ENCODE measurements at regions not wholly inside any gene's neighbourhood (a gene's known extent, or its start where the extent isn't known, plus 50 kb on each side); places are given as distances from the start of the nearest gene placed in this dataset.
A peak's percentile ranks its signal among the peaks of the same experiment; 100 is the strongest.

- Histone ChIP-seq H3K36me3 (replicated peaks in 1 of 2; ENCODE audit: control insufficient read depth in 1 of 2, insufficient read depth in 2 of 2, low read length in 2 of 2) (no peaks in the 10 kb centered on the region), H2AFZ (ENCODE audit: low read length) (no peak overlapping the region), H3K27me3 (ENCODE audit: control insufficient read depth in 1 of 2, insufficient read depth in 2 of 2, low read length in 2 of 2) (no peaks in the 10 kb centered on the region), H3K9ac (ENCODE audit: insufficient read depth, low read depth, low read length) (peak overlapping the region; percentile 80), H3K9me3 (ENCODE audit: low read length) (no peaks in the 10 kb centered on the region), H3K4me1 (ENCODE audit: insufficient read depth, low read length) (peaks cover 46% of the 10 kb centered on the region), H3K4me2 (ENCODE audit: low read depth, low read length) (peak overlapping the region; percentile 89), H3K79me2 (ENCODE audit: insufficient read depth, low read length) (peaks cover 6% of the 10 kb centered on the region), H4K20me1 (ENCODE audit: insufficient read depth, low read length) (no peaks in the 10 kb centered on the region), H3K27ac (ENCODE audit: extremely low read length, insufficient read depth, low read length) (peak overlapping the region; percentile 95), H3K4me3 (replicated peaks in 1 of 3; ENCODE audit: insufficient read depth in 1 of 3, low read depth in 2 of 3, low read length in 3 of 3) (peak overlapping the region; percentile 55 to 74 (median 64); a peak in 5 of 6 replicates)
- intact Hi-C loops (cut with micrococcal nuclease; ENCODE audit: unreplicated experiment) (loop anchor here (2.0 kb wide), 1 partner anchor 67 kb away; no protein-coding TSS in a partner anchor), in situ Hi-C loops (cut with HindIII; ENCODE audit: extremely low pct_ligation_motif_present, low pct_unique_long_range_greater_than_20kb) (no loop called here)
- DNase-seq (ENCODE audit: low spot score) (peak; percentile 47), FAIRE-seq (no peak), ATAC-seq (peak; percentile 39)
- ChIA-PET CTCF (ENCODE audit: low intra/inter-chr PET ratio, low total read pairs) (no interaction called here), POLR2A (interaction anchor here (1.0 to 3.9 kb wide), 15 partner anchors 10 to 293 kb away, joined by 3 to 41 read pairs (median 5); partner anchors contain the start of gene BCOR)
- no CpG with 5 or more reads among the region's 74 CpGs for WGBS (ENCODE audit: low lambda C conversion rate)
- BruUV-seq (replicated peaks): no TSS peak
- TF ChIP-seq DDIT3 (CRISPR knock-in tag; IDR thresholded peaks at IDR 0.05): no peak
- TF ChIP-seq, protein P1, sequence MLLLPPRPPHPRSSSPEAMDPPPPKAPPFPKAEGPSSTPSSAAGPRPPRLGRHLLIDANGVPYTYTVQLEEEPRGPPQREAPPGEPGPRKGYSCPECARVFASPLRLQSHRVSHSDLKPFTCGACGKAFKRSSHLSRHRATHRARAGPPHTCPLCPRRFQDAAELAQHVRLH (CRISPR knock-in tag; IDR thresholded peaks at IDR 0.05; ENCODE audit: borderline replicate concordance, low read depth): peak; percentile 58; the same call in 1 of the 2 replicates
- TF ChIP-seq ZNF749 (CRISPR knock-in tag; IDR thresholded peaks at IDR 0.05; ENCODE audit: borderline replicate concordance): no peak
- no peak for TF ChIP-seq FOXP1 (IDR thresholded peaks at IDR 0.05)
- no peak for TF ChIP-seq FOXP1 (CRISPR knock-in tag; IDR thresholded peaks at IDR 0.05)
- TF ChIP-seq, protein P2, sequence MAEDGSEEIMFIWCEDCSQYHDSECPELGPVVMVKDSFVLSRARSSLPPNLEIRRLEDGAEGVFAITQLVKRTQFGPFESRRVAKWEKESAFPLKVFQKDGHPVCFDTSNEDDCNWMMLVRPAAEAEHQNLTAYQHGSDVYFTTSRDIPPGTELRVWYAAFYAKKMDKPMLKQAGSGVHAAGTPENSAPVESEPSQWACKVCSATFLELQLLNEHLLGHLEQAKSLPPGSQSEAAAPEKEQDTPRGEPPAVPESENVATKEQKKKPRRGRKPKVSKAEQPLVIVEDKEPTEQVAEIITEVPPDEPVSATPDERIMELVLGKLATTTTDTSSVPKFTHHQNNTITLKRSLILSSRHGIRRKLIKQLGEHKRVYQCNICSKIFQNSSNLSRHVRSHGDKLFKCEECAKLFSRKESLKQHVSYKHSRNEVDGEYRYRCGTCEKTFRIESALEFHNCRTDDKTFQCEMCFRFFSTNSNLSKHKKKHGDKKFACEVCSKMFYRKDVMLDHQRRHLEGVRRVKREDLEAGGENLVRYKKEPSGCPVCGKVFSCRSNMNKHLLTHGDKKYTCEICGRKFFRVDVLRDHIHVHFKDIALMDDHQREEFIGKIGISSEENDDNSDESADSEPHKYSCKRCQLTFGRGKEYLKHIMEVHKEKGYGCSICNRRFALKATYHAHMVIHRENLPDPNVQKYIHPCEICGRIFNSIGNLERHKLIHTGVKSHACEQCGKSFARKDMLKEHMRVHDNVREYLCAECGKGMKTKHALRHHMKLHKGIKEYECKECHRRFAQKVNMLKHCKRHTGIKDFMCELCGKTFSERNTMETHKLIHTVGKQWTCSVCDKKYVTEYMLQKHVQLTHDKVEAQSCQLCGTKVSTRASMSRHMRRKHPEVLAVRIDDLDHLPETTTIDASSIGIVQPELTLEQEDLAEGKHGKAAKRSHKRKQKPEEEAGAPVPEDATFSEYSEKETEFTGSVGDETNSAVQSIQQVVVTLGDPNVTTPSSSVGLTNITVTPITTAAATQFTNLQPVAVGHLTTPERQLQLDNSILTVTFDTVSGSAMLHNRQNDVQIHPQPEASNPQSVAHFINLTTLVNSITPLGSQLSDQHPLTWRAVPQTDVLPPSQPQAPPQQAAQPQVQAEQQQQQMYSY (CRISPR knock-in tag; IDR thresholded peaks at IDR 0.05): peak; percentile 75
- peak; percentile 54; the same call in 1 of the 2 replicates for TF ChIP-seq KAT8 (CRISPR knock-in tag; IDR thresholded peaks at IDR 0.05)
- TF ChIP-seq SNAPC2 (CRISPR knock-in tag; IDR thresholded peaks at IDR 0.05): no peak
- TF ChIP-seq ZGPAT (CRISPR knock-in tag; IDR thresholded peaks at IDR 0.05): peak; percentile 59
- TF ChIP-seq, protein P3, sequence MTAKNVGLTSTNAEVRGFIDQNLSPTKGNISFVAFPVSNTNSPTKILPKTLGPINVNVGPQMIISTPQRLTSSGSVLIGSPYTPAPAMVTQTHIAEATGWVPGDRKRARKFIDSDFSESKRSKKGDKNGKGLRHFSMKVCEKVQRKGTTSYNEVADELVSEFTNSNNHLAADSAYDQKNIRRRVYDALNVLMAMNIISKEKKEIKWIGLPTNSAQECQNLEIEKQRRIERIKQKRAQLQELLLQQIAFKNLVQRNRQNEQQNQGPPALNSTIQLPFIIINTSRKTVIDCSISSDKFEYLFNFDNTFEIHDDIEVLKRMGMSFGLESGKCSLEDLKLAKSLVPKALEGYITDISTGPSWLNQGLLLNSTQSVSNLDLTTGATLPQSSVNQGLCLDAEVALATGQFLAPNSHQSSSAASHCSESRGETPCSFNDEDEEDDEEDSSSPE (CRISPR knock-in tag; IDR thresholded peaks at IDR 0.05): peak; percentile 68
- no peak for TF ChIP-seq FOXC1 (CRISPR knock-in tag; IDR thresholded peaks at IDR 0.05; ENCODE audit: borderline replicate concordance)
- TF ChIP-seq, protein P4, sequence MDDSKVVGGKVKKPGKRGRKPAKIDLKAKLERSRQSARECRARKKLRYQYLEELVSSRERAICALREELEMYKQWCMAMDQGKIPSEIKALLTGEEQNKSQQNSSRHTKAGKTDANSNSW (CRISPR knock-in tag; IDR thresholded peaks at IDR 0.05; ENCODE audit: borderline replicate concordance): no peak
- TF ChIP-seq ZNF652 (CRISPR knock-in tag; IDR thresholded peaks at IDR 0.05; ENCODE audit: borderline replicate concordance, low read depth): no peak
- TF ChIP-seq SAP130 (CRISPR knock-in tag; IDR thresholded peaks at IDR 0.05; ENCODE audit: low read depth): peak; percentile 56
- no peak for TF ChIP-seq HHEX (CRISPR knock-in tag; IDR thresholded peaks at IDR 0.05)
- TF ChIP-seq MYC (CRISPR knock-in tag; IDR thresholded peaks at IDR 0.05; ENCODE audit: borderline replicate concordance): peak; percentile 59; the same call in 1 of the 2 replicates
- TF ChIP-seq ERF (CRISPR knock-in tag; IDR thresholded peaks at IDR 0.05): peak; percentile 74; the same call in 1 of the 2 replicates
- TF ChIP-seq RFXANK (CRISPR knock-in tag; IDR thresholded peaks at IDR 0.05): no peak
These were observed 78.0 kb upstream of the BCOR start for GRCh38 chrX:40175511-40176350.

All from HepG2 (cell line).